ENCODE measurements at regions not wholly inside any gene's neighbourhood (a gene's known extent, or its start where the extent isn't known, plus 50 kb on each side); places are given as distances from the start of the nearest gene placed in this dataset.

DNA sequence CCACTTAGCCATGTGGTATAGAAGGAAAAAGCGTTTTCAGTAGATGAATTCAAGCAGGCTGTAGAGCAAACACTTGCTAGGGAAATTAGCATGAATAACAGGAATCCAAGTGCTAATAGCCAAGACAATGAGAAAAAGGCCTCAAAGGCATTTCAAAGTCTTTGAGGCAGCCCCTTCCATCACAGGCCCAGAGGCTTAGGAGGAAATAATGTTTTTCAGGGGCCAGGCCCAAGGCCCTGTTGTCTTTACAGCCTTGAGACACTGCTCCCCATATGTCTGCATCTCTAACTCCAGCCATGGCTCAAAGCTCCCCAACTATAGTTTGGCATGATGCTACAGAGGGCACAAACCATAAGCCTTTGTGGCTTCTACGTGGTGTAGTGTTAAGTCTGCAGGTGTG, 563.5 kb downstream of the TAF11L14 start:
- Mint-ChIP-seq H3K9me3 (ENCODE audit: low read depth) (peaks cover 13% of the 10 kb centered on the region), H3K27me3 (no peaks in the 10 kb centered on the region), H3K4me3 (ENCODE audit: low read depth) (no peak overlapping the region), H3K4me1 (ENCODE audit: low read depth) (no peaks in the 10 kb centered on the region), H3K27ac (no peak overlapping the region), H3K36me3 (ENCODE audit: insufficient read depth) (peaks cover 3% of the 10 kb centered on the region)
- no peak for TF ChIP-seq CTCF (IDR thresholded peaks at IDR 0.05; ENCODE audit: unreplicated experiment)
- no peak for DNase-seq (ENCODE audit: low spot score, unreplicated experiment)

- Mint-ChIP-seq H3K36me3 (ENCODE audit: insufficient read depth) (peaks cover 1% of the 10 kb centered on the region), H3K27ac (no peak overlapping the region), H3K9me3 (ENCODE audit: low read depth) (peaks cover 14% of the 10 kb centered on the region), H3K4me3 (ENCODE audit: low read depth) (no peak overlapping the region), H3K4me1 (ENCODE audit: low read depth) (no peaks in the 10 kb centered on the region), H3K27me3 (no peaks in the 10 kb centered on the region)
- no peak for TF ChIP-seq CTCF (IDR thresholded peaks at IDR 0.05; ENCODE audit: unreplicated experiment)
- DNase-seq (ENCODE audit: low spot score, unreplicated experiment), result no peak
Observed at GRCh38 chr5:18202164-18202563, 567.9 kb downstream of the TAF11L14 start.

- H3K4me3 Mint-ChIP-seq (ENCODE audit: low read depth), result no peak overlapping the region
- no peak for TF ChIP-seq CTCF (IDR thresholded peaks at IDR 0.05; ENCODE audit: unreplicated experiment)
- H3K27ac Mint-ChIP-seq, result no peak overlapping the region
- H3K27me3 Mint-ChIP-seq, result no peaks in the 10 kb centered on the region
- H3K4me1 Mint-ChIP-seq (ENCODE audit: low read depth), result no peaks in the 10 kb centered on the region
- H3K9me3 Mint-ChIP-seq (ENCODE audit: low read depth), result peaks cover 10% of the 10 kb centered on the region
- peaks cover 1% of the 10 kb centered on the region for H3K36me3 Mint-ChIP-seq (ENCODE audit: insufficient read depth)
- DNase-seq (ENCODE audit: low spot score, unreplicated experiment), result no peak
Observed at GRCh38 chr5:18203296-18203695, 569.0 kb downstream of the TAF11L14 start.

DNA sequence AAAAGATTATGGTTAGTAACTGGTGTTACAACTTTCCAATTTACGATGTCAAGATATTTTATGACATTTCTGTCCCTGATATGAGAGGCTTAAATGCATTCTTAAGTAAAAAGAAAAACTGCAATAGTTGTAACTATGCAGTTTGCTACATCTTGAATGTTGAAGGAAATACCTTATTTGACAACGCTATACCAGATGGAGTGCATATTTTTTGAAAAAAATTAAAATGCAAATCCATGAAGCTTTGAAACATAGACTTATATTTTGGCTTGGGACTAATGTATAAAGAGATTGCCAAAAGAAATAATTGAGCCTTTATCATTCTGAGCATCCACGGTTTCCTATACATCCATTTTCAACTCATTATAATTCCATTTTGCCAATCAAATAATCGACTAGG, 579.4 kb downstream of the TAF11L14 start:
- Mint-ChIP-seq H3K27ac (no peak overlapping the region), H3K4me3 (ENCODE audit: low read depth) (no peak overlapping the region), H3K4me1 (ENCODE audit: low read depth) (no peaks in the 10 kb centered on the region), H3K27me3 (no peaks in the 10 kb centered on the region), H3K36me3 (ENCODE audit: insufficient read depth) (no peaks in the 10 kb centered on the region), H3K9me3 (ENCODE audit: low read depth) (no peaks in the 10 kb centered on the region)
- no peak for TF ChIP-seq CTCF (IDR thresholded peaks at IDR 0.05; ENCODE audit: unreplicated experiment)
- DNase-seq (ENCODE audit: low spot score, unreplicated experiment), result no peak

DNA sequence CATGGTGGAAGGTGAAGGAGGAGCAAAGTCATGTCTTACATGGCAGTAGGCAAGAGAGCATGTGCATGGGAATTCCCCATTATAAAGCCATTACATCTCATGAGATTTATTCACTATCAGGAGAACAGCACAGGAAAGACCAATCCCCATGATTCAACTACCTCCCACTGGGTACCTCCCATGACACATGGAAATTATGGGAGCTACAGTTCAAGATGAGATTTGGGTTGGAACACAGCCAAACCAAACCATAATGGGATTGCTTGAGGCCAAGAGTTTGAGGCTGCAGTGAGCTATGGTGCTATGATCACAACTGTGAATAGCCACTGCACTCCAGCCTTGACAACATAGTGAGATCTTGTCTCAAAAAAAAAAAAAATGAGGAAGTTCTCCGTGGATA, 581.8 kb downstream of the TAF11L14 start:
- no peaks in the 10 kb centered on the region for H3K27me3 Mint-ChIP-seq
- H3K4me3 Mint-ChIP-seq (ENCODE audit: low read depth), result no peak overlapping the region
- H3K27ac Mint-ChIP-seq, result no peak overlapping the region
- DNase-seq (ENCODE audit: low spot score, unreplicated experiment), result no peak
- H3K9me3 Mint-ChIP-seq (ENCODE audit: low read depth), result peaks cover 11% of the 10 kb centered on the region
- TF ChIP-seq CTCF (IDR thresholded peaks at IDR 0.05; ENCODE audit: unreplicated experiment), result no peak
- no peaks in the 10 kb centered on the region for H3K4me1 Mint-ChIP-seq (ENCODE audit: low read depth)
- H3K36me3 Mint-ChIP-seq (ENCODE audit: insufficient read depth), result no peaks in the 10 kb centered on the region

All from progenitor cell of endocrine pancreas (in vitro differentiated cells).